GM23248 (cell line): ENCODE measurements at regions not wholly inside any gene's neighbourhood (a gene's known extent, or its start where the extent isn't known, plus 50 kb on each side); places are given as distances from the start of the nearest gene placed in this dataset.

Experiments
- EZH2 ChIP-seq: fragments of 200-600 bp; sonication (generic); IDR thresholded peaks from 2 replicates; pipeline ENCODE4 v1.6.1; 2018; ENCODE audit warnings: antibody characterized with exemption, mild to moderate bottlenecking; ENCODE audit not compliant: insufficient read depth, poor library complexity, severe bottlenecking
- EZH2phosphoT487 ChIP-seq: fragments of 200-600 bp; sonication (generic); IDR thresholded peaks from 2 replicates; pipeline ENCODE4 v1.6.1; 2018; ENCODE audit warnings: antibody characterized with exemption, moderate library complexity, mild to moderate bottlenecking, low read depth; ENCODE audit not compliant: insufficient read depth

DNA sequence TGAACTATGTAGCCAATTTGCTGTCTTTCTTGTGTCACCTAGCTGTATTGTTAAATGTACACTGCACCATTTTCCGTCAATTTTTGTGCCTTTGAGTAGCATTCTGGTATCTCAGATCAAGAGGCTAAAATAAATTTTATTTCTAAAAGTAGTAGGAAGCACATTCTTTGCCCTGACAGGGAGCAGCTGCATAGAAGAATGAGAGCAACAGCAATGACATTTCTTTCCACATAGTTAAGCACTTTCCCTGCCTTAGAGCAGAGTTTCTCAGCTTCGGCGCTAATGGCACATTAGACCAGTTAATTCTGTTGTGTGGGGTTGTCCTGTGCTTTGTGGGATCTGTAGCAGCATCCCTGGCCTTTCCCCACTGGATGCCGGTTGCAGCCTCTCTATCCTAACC, 173.9 kb downstream of the CHIC2 start:
- TF ChIP-seq EZH2, result no peak
- TF ChIP-seq EZH2phosphoT487, result no peak
